Thoracic aorta (tissue), 2 donors: ENCODE measurements at regions not wholly inside any gene's neighbourhood (a gene's known extent, or its start where the extent isn't known, plus 50 kb on each side); places are given as distances from the start of the nearest gene placed in this dataset.

Source experiments
- ATAC-seq: fragments of 150-250 bp; one replicate; pipeline ENCODE4 v1.8.0; 2017; ENCODE audit warnings: low read depth; ENCODE audit not compliant: insufficient number of reproducible peaks, low FRiP score
- DNase-seq: peaks from one replicate; pipeline ENCODE4 v3.0.0-alpha.2; 2020; ENCODE audit warnings: low spot score
- H3K27ac ChIP-seq, 2 donors: fragments of 200-600 bp; sonication (generic); 1 replicate in 1 of 2; 2 replicates in 1 of 2; pipeline ENCODE4 v1.5.1; 2016; ENCODE audit warnings: mild to moderate bottlenecking in 2 of 2, moderate library complexity in 2 of 2
- H3K27me3 ChIP-seq: fragments of 200-600 bp; sonication (generic); replicated peaks from 2 replicates; pipeline ENCODE4 v1.6.0; 2016; ENCODE audit warnings: mild to moderate bottlenecking; ENCODE audit not compliant: insufficient read depth
- H3K36me3 ChIP-seq: fragments of 200-600 bp; sonication (generic); one replicate; pipeline ENCODE4 v1.5.1; 2016
- H3K4me1 ChIP-seq, 2 donors: fragments of 200-600 bp; sonication (generic); 1 replicate in 1 of 2; 2 replicates in 1 of 2; pipeline versions ENCODE4 v1.5.1 to v1.6.0; 2016; ENCODE audit warnings: low read depth in 2 of 2, mild to moderate bottlenecking in 1 of 2; ENCODE audit not compliant: control insufficient read depth in 1 of 2
- H3K4me3 ChIP-seq: fragments of 200-600 bp; sonication (generic); 2 replicates; pipeline ENCODE4 v1.5.1; 2016; ENCODE audit warnings: mild to moderate bottlenecking
- H3K9me3 ChIP-seq: fragments of 200-600 bp; sonication (generic); 2 replicates; pipeline ENCODE4 v1.5.1; 2016
- TF ChIP-seq, protein P1 (sequence below): fragments of 200-600 bp; sonication (generic); IDR thresholded peaks from one replicate; pipeline ENCODE4 v1.5.1; 2019; ENCODE audit warnings: antibody characterized with exemption

DNA sequence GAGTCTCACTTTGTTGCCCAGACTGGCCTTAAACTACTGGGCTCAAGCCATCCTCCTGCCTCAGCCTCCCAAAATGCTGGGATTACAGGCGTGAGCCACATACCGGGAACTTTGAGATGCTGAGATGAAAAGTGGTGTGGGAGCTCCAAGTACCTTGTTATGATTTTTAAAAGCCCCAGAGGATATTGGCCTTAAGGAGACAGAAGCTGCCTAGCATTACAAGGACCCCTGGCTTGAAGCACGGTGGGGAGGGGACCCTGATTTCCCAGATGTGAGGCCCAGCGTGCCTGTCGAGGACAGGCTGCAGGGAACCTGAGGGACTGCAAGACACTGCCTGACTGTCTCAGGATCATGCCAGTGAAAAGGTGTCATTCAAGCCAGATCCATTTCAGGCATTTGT lies 75.3 kb upstream of the TIAM2 start:
- no peak overlapping the region for H3K4me3 ChIP-seq
- H3K9me3 ChIP-seq = no peaks in the 10 kb centered on the region
- H3K36me3 ChIP-seq = no peaks in the 10 kb centered on the region
- ATAC-seq (no peak), DNase-seq (no peak)
- H3K27ac ChIP-seq = no peak overlapping the region
- no peaks in the 10 kb centered on the region for H3K27me3 ChIP-seq
- H3K4me1 ChIP-seq = no peaks in the 10 kb centered on the region
- TF ChIP-seq, protein P1, sequence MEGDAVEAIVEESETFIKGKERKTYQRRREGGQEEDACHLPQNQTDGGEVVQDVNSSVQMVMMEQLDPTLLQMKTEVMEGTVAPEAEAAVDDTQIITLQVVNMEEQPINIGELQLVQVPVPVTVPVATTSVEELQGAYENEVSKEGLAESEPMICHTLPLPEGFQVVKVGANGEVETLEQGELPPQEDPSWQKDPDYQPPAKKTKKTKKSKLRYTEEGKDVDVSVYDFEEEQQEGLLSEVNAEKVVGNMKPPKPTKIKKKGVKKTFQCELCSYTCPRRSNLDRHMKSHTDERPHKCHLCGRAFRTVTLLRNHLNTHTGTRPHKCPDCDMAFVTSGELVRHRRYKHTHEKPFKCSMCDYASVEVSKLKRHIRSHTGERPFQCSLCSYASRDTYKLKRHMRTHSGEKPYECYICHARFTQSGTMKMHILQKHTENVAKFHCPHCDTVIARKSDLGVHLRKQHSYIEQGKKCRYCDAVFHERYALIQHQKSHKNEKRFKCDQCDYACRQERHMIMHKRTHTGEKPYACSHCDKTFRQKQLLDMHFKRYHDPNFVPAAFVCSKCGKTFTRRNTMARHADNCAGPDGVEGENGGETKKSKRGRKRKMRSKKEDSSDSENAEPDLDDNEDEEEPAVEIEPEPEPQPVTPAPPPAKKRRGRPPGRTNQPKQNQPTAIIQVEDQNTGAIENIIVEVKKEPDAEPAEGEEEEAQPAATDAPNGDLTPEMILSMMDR = no peak

DNA sequence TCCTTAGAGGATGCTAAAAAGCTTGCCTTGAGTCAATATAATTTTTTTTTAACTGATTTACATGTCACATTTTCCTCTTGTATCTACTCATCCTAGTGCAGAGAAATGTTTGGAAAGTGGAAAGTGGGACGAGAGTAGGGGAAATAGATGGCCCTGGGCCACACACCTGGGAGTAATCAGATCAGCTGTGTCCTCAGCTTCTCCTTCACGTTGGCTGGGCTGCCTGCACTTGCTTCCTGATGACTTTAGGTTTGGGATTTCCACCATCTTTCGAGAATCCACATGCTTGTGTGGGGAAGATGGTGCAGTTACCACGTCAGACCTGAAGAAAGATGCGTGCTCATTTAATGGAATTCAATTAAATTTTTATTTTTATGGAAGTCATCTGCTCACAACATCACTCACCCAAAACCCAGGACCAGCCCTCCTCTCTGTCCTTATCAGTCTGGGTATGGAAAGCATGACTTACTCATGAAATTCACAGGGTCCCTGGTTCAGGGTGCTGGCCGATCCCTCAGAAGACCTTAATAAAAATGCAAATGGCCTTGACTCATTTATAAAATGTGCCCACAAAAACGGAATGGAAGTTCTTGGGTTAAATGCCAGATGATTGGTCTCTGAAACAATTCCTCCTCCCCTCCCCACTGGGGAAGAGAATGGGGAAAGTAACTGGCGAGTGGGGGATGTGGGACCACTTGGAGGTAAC lies 74.5 kb upstream of the TIAM2 start:
- DNase-seq (no peak), ATAC-seq (no peak)
- H3K36me3 ChIP-seq = no peaks in the 10 kb centered on the region
- TF ChIP-seq, protein P1 = no peak
- no peaks in the 10 kb centered on the region for H3K9me3 ChIP-seq
- H3K4me3 ChIP-seq = no peak overlapping the region
- H3K4me1 ChIP-seq = no peaks in the 10 kb centered on the region
- H3K27me3 ChIP-seq = no peaks in the 10 kb centered on the region
- H3K27ac ChIP-seq = no peak overlapping the region

DNA sequence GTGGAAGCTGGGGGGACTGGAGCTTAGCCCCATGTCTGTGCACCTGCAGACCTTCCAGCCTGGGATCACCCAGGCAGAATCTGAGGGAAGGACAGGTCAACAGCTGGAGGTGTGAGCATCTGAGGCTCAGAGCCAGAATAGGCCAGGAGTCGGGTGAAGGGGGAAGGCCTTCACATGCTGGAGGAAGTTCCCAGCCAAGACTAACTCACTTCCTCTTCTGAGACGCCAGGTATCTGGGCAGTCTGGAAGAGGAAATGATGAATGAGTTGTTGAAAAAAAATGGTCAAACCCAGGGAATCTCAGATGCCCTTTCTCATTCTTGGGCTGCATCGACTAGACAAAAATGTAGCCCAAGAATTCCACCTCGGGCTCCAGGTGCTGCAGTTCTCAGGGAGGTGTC lies 73.6 kb upstream of the TIAM2 start:
- H3K4me3 ChIP-seq = no peak overlapping the region
- no peaks in the 10 kb centered on the region for H3K27me3 ChIP-seq
- H3K27ac ChIP-seq = no peak overlapping the region
- TF ChIP-seq, protein P1 = no peak
- ATAC-seq = no peak
- H3K4me1 ChIP-seq = no peaks in the 10 kb centered on the region
- no peak for DNase-seq
- H3K36me3 ChIP-seq = no peaks in the 10 kb centered on the region
- H3K9me3 ChIP-seq = no peaks in the 10 kb centered on the region

DNA sequence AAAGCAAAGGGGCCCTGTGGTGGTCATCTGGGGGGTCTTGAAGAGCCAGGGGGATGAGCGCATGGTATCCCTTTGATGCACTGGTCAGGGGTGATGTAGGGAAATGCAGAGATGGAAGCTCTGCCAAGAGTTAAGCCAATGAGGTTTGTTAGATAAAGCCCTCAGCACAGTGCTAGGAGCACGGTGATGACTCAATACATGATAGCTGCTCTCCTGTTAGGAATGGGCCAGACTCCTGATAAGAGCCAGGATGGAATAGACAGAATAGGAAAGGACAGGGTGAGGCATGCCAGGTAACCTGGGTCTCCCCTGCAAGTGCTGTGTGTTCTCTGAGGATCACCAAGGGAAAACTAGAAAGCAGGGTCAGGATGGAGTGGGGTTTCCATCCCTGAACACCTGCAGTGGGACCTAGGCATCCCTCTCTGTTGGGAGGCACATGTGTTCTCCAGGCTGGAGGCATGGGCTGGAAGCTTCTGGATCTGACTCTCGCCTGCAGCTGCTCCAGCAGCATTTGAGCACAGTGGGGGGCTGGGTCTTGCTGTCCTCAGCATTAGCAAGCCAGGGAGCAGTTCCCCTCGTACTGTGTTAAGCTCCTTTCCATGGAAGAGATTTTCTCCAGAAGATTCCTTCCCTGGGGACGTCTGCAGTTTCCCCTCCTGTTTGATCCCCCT lies 71.8 kb upstream of the TIAM2 start:
- ATAC-seq = no peak
- TF ChIP-seq, protein P1 = no peak

DNA sequence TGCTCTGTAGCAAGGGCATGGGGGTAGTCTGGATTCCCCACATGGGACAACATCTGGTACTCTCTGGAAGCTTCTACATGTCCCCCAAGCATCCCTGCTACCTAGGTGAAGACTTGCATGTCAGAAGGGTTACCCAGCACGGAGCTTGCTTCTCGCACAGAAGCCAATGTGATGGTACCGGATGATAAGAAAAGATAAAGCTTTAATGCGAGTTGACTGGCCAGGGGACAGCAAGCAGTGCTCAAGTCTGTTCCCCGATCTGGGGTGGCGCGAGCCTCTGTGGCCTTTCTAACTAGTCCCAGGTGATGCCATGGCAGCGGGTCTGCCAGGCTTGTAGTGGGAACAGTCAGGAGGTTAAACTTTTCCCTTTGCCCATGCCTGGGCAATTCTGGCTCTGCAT lies 70.0 kb upstream of the TIAM2 start:
- TF ChIP-seq, protein P1 = no peak
- Histone ChIP-seq H3K27ac (no peak overlapping the region), H3K9me3 (no peaks in the 10 kb centered on the region), H3K36me3 (no peaks in the 10 kb centered on the region), H3K4me3 (no peak overlapping the region), H3K27me3 (no peaks in the 10 kb centered on the region), H3K4me1 (no peaks in the 10 kb centered on the region)
- no peak for DNase-seq
- ATAC-seq = no peak

More for the DNA sequence above, 71.8 kb upstream of the TIAM2 start:
- Histone ChIP-seq H3K9me3 (no peaks in the 10 kb centered on the region), H3K4me3 (no peak overlapping the region), H3K27ac (no peak overlapping the region), H3K27me3 (no peaks in the 10 kb centered on the region), H3K4me1 (no peaks in the 10 kb centered on the region), H3K36me3 (no peaks in the 10 kb centered on the region)
- DNase-seq = no peak
